Stimulated activated CD4-positive, alpha-beta T cell treated with anti-CD3 and anti-CD28 coated beads, TNF-alpha, amount 100 ng/mL, for 24 hours (primary cell): ENCODE measurements at regions not wholly inside any gene's neighbourhood (a gene's known extent, or its start where the extent isn't known, plus 50 kb on each side); places are given as distances from the start of the nearest gene placed in this dataset.

Experiments used
- DNase-seq, 3 experiments: peaks; one replicate each; pipeline ENCODE4 v3.0.0-alpha.2; 2020; ENCODE audit warnings: low read depth in 3 of 3

DNA sequence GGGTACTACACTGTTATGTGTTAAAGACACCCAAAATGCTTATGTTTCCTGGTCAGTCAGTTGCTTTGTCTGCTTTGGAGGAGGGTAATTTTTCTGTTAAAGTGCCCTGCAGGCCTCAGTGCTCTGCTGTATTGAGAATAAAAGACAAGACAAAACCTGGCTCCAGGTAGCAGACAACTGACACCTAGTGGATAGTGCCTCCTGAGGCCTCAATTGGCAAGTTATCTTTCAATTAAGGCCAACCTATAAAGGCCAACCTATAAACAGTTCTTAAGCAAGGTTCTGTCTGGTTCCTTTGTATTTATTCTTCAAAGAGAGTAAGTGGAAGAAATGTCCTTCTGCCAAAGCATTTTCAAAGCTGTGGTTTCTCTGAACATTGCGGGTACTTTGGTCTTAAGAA lies 773.8 kb downstream of the MECOM start:
- no peak for DNase-seq

GRCh38 chr3:168888781-168889180 lies 774.7 kb downstream of the MECOM start:
- DNase-seq: no peak

DNA sequence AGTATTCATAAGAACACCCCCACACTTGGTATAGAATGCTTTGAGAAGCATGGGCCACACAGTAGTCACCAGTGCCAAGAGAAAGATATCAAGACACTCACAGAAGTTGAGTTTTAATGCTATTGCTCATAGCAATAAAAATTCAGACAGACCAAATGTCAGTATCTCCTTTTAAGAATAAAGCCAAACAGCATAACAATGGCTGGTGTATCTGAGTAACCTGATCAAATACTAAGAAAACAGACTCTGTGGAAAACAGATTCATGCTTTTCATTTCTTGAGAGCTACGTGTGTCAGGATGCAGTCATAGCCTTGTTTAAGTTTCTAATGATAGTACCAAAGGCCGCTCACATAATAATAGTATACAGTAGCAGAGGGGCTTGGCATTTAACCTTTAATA lies 778.5 kb downstream of the MECOM start:
- no peak for DNase-seq

DNA sequence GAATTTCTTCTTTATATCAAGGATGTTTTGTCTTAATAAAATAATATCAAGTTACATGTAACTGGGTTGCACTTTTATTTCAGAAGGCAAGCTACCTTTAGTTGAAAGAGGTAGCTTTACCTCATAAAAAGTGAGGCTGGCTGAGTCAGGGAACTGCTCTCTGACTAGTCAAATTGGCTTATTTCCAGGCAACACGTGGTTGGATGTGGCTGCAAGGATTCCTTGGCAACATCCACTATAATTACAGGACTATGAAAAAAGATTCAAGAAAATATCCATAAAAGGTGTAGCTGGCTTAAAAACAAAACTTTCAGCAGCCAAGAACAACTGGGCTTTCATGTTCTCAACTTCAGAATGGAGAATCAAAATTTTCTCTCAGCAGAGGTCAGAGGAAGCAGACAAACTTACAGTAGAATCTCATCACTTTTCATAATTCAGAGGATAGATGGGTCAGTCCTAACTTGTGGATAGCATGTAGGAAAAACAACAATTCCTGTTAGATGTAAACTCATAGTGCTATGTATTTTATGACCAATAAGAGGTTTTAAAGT lies 779.1 kb downstream of the MECOM start:
- DNase-seq: no peak

GRCh38 chr3:168883145-168883544 lies 780.4 kb downstream of the MECOM start:
- DNase-seq: no peak

DNA sequence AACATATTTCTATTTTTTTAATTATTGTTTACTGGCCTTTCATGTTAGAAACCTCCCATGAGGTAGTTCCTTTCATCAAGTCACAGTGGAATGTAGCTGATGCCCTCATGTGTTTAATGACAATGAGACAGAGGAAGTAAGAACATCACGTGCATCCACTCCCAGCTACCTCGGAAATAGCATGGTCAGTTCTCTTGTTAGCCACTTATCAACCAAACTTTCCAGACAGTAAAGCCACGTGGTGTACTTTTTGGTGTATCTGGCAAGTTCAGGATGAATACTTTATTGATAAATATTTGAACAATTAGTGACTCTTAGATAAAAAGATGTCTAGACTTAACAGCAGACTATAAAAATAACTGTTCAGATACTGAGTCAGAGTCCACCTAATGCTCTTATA lies 781.7 kb downstream of the MECOM start:
- no peak for DNase-seq

DNA sequence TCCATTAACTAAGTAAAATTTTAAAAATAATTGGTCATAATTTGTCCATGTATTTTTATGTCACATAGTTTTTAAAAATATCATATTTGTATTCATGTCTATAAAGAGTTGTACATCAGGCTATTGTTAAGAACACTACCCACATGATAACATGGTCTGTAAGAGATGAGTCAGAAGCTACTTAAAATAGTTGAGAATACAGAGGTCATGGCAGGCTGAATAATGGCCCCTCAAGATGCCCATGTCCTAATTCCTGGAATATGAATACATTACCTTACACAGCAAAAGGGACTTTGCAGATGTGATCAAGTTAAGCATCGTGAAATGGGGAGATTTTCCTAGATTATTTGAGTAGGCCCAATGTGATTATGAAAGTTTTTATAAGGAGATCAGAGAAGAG lies 782.9 kb upstream of the GOLIM4 start:
- no peak for DNase-seq

DNA sequence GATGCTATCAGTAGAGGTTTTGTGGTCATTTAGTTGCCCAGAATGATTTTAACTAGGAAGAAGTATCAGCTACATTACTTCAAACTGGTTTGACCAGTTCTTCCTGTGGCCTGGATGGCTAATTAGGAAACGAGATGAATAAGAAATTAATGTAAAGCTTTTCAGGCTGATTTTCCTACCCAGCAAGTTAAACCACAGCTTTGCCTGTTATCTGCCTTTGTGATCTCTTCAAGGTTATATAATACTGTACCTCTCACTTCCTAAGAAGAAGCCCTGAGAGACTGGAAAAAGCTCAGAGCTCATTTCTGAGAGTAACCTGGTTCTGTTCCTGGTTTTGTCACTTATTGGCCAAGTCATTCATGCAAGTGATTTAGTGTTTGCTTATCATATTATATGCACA lies 782.2 kb upstream of the GOLIM4 start:
- DNase-seq: no peak

DNA sequence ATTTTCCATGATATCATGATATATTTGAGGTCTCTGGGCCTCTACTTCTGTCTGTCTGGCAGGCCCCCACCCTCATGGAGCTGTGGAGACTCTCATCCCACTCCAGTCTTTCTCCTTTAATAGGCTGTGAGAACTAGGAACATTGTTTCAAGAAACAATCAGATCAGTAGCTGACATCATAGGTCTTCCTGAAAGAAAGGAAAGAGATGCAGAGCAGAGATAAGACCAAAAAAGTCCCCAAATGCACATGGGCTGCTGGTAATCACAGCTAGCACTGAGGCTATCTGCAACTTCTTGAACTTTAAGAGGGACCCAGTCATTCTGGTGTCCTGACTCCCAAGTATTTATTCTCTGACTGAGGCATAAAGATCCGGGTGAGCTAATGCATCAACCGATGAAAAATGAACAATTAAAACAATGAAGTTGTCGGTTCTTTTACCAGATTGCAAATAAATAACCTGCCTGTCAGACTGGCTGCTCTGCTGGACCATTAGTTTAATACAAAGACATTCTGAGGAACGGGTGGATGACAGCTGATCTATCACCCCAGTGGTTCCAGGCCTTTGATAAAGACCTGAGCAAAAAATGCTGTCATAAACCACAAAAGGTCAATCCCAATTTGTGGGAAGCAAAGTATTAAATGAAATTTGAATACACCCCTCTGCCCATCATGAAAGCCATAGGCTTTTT lies 780.8 kb upstream of the GOLIM4 start:
- no peak for DNase-seq

- no peak for DNase-seq
Measured at GRCh38 chr3:168872826-168873225, 777.1 kb upstream of the GOLIM4 start.

DNA sequence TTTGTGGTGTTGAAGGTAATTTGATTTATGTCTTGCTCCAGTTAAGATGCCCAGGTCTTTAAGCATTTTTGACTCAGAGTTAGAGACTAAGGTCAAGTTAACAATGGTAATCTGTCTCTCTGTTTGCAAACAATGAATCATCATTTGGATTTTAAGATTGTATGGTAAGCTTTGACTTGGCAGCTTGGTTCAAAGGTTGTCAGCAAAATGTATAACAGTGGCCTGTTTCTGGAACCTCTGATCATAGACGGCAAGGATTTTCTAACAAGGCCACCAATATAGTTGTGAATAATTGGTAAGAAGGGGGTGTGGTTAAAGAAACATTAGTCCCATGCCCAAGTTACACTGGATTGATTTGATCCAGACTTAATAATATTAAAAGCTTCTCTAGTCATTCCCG lies 775.2 kb upstream of the GOLIM4 start:
- no peak for DNase-seq

- DNase-seq: no peak
Measured at GRCh38 chr3:168865022-168865551, 769.4 kb upstream of the GOLIM4 start.

DNA sequence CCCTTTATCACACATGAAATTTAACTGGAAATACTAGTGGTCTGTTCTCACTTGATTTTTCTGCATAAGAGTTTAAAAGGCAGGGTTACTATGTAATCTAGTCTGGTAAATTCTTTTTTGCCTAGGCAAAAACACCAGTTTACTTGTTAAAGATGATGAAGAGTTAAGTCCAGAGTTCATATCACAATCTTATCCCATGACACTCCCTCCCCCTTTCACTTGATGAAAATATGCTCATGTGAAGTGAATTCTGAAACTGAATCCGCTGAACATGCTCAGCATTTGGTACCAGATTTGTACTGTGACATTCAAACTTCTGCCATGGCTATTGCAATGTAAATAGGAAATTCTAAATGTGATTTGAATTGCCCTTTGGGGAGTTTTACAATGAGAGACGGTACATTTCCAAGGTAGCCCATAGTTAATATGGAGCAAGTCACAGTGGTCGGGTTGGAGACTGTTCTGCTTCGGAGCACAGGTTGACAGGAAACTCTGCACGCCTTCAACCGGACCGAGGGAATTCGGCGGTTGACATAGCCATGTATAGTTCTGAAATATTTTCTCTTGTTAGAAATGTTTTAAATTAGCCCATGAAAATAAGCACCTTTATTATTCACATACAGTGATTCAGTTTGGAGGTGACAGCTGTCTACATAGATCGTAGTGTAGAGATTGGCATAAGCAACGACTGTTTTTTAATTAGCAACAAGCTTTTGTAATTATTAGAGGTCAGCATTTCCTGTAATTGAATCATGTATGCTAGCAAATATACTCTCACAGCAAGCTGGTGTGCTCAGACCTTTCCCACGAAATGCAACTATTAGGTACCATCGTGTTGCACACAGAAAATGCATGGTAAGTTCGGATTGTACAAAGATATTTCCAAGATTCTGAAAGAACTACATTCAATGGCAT lies 768.6 kb upstream of the GOLIM4 start:
- no peak for DNase-seq

DNA sequence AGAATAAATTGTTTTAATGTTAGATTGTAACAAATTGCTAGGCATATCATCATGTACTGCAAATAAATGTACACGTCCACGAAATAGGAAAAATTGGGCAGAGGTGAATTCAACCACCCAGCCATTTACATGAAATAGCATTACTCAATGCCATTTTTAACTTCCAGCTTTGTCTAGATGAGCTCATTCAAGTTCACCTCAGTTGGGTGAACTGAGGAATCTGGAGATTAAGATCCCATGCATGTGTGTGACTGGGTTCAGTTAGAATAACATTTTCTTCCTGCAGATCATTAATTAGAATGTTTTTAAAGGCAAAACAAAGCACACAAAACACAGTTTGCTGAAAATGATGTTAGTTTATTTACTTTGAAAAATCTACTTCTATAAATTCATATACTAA lies 767.8 kb upstream of the GOLIM4 start:
- DNase-seq: no peak

DNA sequence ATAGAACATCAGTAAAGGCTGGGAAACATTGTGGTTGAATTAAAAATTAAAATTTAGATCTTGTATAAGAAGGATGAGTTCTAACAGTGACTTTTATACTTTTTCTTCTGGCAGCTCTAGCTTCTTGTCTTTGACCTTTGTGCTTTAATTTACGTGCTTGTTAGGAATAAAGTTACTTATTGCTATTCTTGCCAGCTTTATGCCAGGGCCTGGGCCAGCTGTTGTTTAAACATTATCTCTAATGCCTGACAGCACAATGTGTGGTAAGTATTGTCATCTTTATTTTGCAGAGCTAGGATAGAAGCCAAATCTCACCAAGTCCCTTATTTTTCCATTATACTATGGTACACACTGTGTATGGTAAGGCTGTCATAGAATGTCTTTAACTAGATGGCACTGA lies 766.7 kb upstream of the GOLIM4 start:
- DNase-seq: no peak

DNA sequence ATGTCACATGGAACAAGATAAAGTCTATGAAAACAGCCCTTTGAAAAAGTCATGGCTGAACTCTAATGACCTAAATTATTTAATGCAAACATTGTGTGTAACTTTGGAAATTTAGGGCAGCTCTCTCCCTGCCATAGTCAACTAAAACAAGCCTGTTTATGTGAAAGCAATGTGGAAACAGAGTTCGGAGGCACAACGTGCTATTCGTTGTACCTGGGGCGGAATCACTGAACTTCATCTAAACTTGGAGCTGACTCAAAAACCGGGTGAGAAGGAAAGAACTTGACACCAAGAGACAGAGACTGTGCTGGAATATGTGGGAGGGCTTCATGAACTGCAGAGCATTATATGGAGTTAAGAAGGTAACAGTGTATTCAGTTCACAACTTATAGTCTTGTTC lies 764.9 kb upstream of the GOLIM4 start:
- no peak for DNase-seq

GRCh38 chr3:168860028-168860427 lies 764.3 kb upstream of the GOLIM4 start:
- DNase-seq: no peak

DNA sequence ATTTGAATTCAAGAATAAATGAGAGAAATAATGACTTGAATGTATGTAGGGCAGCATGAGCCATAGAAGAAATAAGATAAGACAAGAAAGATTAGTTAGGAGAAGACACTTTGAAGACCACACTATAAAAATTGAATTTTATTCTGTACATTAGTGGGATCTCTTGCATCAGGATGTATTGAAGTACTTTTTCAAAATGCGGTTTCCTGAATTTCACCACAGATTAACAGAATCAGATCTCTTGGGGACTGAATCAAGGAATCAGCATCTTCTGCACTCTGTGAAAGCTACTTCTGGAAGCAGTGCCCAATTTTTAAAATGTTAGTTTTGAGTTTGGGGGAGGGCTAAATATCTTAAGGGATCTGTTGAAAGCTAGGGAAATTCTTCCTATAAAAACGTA lies 763.9 kb upstream of the GOLIM4 start:
- DNase-seq: no peak

- DNase-seq: no peak
Measured at GRCh38 chr3:168859143-168859542, 763.4 kb upstream of the GOLIM4 start.

DNA sequence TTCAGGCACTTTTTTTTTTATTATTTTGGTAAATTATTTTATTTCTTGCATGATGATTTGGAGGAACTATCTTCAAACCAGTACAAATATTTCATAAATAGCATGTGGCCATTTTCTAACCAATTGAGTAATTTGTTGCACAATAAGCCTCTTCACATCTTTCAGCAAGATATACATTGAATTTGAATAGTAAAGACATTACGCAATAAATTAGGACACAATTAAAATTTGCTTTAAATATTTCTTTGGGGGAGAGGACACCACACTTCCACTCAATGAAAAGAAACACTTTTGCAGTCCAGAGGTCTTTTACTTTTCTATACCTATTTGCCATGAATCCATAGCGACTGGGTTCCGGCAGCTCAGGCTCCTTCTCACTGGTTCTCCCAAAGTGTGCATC lies 762.6 kb upstream of the GOLIM4 start:
- DNase-seq: no peak

DNA sequence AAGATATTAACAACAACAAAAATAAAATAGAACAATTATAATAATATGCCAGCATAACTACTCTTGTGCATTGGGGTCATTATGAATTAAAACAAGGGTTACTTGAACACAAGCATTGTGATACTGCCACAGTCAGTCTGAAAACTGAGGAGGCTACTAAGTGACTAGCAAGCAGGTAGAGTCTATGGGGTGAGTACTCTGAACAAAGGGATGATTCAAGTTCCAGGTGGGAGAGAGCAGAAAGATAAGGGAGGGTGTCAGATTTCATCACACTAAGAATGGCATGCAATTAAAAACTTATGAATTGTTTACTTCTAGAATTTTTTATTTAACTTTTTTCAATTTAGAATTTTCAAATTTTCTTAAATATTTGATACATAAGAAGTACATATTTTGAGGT lies 754.4 kb upstream of the GOLIM4 start:
- no peak for DNase-seq

DNA sequence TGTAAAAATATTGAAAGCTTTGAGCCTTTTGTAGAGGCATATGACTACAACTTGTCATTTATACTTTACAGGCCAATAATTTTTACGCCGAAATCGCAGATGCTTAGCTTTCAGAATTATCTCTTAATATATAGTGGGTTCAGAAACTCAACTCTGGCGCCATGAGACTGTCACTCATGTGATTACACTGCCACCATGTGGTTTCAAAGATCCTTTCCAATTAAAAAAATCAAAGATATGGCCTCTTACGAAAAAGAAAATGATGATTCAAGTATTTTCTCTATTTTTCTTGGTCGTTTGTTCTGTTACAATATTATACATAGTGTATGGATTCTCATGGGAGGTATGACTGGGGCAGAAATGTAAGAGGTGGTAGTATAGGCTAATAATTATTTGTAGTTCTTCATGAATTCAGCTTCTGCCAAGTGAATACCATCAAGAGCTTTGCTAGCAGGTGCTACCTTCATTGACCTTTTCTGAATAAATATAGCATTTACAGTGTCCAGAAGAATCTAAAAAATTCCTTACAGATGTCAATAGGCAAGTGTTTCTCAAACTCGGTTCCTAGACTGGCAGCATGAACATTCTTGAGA lies 751.7 kb upstream of the GOLIM4 start:
- DNase-seq: no peak
